Hematopoietic multipotent progenitor cell treated with erythropoietin and hydrocortisone succinate and interleukin-3 and kit ligand, for 17 days (in vitro differentiated cells): ENCODE measurements at regions not wholly inside any gene's neighbourhood (a gene's known extent, or its start where the extent isn't known, plus 50 kb on each side); places are given as distances from the start of the nearest gene placed in this dataset.
"Not testable (repeated sequence)": the region's sequence is repeated elsewhere in the genome, so short reads cannot be mapped to it uniquely, and the experiment has no call there.

Experiments used
- DNase-seq: peaks from one replicate; pipeline ENCODE4 v3.0.0-alpha.2; 2015; ENCODE audit warnings: low spot score

DNA sequence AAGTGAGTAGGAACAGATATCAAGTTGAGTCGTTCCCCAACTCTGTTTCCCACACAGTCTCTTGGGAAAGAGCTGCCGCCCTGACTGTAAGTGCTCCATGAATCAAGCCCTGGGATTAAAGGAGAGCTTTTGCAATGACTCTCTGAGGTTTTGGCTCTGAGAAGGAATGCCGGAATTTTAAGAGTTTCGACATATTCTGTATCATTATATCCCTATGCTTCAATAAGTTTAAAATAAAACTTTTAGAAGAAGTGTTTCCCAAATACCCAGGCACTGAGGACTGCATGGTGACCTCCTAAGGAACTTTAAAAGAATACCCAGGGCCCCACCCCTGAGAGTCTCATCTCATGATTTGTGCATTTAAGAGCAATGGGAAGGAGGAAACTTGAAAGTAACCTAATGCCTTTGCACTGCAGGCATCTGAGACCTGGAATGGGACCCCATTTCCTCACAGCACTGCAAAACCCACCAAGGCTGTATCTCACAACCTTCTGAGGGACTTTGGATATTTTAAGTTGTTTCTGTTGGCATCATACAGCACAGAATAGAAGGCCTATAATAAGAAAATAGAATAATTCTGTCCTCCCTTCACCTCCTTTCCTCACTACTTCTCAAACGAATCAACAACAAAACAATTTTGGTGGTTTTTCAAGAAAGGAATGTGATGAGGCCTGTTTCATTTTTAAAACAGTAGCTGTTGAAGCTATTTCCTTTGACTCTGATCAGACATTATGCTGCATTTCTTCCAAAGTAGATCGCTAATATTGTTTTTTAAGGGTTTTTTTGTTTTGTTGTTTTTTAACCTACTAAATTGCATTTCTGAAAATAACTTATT, 121.2 kb downstream of the GASK1B start:
- no peak for DNase-seq

DNA sequence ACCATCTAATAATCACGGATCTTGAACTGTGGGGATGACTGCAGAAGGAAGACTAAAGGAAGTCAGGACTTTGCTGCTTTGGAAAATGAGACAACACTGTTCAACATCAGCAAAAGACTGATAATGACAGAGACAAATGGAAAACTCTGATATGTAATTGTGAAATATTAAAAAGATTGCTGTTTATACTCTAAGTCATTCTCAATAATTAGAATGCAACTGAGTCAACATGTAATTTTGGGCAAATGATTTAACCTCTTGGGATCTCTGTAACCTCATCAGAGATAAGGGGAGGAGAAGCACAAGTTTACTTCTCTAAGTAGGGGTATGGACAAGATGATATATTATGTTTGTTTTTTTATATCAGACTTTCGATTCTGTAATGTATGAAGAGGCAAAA, 121.9 kb downstream of the GASK1B start:
- no peak for DNase-seq

- no peak for DNase-seq
Measured at GRCh38 chr4:158046345-158046744, 126.5 kb downstream of the GASK1B start.

- no peak for DNase-seq
Measured at GRCh38 chr4:158043971-158044618, 128.7 kb downstream of the GASK1B start.

DNA sequence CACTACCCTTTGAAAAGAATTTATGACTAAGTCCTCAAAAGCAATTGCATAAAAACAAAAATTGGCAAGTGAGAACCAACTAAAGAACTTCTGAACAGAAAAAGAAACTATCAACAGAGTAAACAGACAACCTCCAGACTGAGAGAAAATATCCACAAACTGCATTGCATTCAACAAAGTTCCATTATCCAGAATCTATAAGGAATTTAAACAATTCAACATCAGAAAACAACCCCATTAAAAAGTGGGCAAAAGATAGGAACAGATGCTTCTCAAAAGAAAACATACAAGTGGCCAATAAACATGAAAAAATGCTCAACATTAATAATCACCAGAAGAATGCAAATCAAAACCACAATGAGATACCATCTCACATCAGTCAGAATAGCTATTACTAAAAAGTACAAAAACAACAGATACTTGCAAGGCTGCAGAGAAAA, 130.2 kb downstream of the GASK1B start:
- no peak for DNase-seq

GRCh38 chr4:158038718-158039117, 134.1 kb downstream of the GASK1B start:
- DNase-seq = no peak

DNA sequence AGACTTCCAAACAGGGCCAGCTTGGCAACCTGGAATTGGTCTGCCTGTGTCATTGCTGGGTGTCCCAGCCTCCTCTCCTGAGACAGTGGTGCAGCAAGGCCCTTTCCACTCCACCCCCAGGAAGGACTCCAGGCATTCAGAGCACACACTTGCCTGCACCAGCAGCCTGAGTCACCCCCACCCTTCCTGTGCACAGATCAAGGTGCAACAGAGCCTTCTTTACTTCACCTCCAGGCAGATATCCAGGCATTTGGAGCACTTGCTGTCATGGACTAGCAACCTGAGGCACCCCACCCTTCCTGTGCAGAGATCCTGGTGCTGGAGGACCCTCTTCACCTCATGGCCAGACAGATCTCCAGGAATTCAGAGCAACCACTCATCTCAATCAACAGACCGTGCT, 135.8 kb downstream of the GASK1B start:
- no peak for DNase-seq

DNA sequence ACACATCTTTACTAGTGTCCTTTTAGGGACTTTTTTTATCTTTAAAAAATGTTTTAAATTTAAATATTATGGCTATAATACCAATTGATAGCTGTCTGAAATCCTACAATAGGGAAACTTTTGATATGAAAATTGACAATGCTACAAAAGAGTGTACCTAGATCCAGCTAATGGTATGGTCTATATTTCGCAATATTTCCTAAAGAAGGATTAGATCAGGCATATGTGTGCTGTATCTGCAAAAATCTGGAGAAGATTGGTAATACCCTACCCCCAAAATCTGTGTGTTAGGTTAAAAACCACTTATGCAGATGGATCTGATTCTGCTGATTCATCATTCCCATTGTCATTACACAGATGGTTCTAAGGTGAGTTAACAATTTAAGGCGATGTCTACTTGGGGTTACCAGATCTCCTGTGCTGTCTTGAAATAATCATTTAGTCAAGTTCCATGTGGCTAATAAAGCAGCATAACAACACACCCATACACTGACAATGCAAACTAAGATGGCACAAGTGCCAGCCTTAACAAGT, 137.1 kb downstream of the GASK1B start:
- no peak for DNase-seq

DNA sequence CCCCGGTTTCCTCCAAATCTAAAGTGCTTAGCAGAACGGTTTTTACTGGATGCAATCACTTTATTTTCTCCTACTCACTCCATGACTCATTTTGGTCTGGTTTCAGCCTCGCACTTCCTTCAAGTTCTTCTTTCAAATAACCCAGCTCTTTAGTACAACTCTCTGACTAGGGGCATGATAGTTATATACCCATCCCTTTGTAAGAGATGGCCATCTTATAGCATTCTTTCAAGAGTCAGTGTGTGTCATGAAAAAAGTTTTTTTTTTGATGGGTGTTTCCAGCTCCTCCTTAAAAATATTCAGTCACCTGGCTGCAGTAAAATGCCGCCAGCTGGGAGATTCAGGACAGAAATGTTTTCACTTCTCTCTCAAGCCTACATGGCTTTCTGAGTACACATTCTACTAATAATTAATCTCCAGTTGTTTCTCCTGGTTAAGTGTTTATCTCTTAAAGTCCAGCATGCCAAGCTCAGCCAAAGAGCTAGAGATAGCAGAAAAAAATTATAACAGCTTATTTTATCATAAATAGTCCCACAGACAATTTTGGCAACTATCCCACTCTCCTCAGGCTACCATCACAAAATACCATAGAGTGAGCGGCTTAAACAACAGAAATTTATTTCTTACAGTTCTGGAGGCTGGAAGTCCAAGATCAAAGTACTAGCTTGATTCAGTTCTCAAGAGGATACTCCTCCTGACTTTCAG, 139.3 kb downstream of the GASK1B start:
- peak; percentile 21 for DNase-seq

DNA sequence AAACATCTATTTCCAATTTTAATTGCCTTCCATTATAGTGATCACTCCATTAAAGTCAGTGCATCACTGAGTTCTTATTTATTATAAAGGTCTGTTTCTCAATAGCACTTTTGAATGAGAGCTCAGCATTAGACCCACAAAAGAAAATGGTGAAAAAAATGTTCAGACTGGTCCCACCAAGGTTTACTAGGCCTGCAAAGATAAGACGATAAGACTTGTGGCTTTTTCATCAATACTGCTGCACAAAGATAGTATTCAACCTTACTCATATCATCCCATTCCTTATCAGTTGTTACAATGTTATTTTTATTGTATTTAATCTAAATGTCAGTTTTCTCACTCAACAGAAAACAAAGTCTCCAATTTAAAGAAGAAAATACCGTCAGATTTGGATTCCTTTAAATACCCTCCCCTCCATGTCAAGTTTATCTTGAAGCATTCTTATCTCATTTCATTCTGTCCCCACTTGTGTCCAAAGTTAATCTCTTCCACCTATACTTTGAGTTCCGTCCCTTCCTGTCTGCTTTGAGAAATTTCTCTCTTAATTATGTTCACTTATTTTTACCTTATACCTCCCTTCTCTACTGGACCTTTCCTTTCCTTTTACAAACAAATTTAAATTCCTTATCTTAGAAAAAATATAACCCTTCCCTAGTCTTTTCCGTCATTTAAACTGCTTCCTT, 140.0 kb downstream of the GASK1B start:
- DNase-seq = no peak

GRCh38 chr4:158028381-158028780, 144.4 kb downstream of the GASK1B start:
- not testable (repeated sequence) for DNase-seq

- no peak for DNase-seq
Measured at GRCh38 chr4:158025131-158025530, 147.7 kb downstream of the GASK1B start.

- DNase-seq = no peak
Measured at GRCh38 chr4:158020734-158021346, 152.0 kb downstream of the GASK1B start.

- no peak for DNase-seq
Measured at GRCh38 chr4:158020176-158020575, 152.6 kb downstream of the GASK1B start.

DNA sequence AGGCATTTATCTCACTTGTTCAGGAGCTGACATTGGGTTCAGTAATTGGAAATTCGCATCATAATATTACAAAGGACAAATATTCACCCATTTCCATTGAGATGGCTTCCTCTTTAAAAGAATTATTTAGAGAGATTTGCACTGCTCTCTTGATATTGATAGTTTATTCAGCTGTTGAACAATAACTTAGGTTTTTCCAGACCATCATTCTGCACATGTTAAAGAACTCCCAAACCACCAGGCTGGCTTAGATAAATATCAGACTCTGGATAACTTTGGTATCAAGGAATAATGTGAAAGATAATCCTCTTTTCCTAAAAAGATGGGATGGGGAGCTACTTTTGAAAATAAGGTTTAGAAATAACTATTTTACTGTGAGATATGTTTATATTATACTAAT, 154.0 kb downstream of the GASK1B start:
- DNase-seq = no peak

GRCh38 chr4:158018221-158018830, 154.5 kb downstream of the GASK1B start:
- no peak for DNase-seq

DNA sequence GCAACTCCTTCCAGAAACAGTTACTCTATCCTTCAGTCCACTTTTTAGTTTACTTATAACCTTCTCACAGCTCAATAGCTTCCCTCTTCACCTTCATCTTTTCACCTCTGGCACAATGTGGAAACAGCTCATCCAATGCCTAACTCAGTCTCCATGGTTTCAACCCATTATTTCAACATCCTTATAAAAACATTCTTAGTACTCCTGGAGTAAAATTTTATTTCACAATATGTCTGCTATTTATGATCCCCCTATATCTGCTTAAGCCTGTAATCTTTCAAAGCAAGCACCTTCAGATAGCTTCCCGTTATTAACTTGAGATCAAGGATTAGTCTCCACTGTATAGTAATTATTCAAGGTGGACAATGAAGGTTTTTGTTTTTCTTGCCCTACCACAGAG, 156.3 kb downstream of the GASK1B start:
- no peak for DNase-seq

DNA sequence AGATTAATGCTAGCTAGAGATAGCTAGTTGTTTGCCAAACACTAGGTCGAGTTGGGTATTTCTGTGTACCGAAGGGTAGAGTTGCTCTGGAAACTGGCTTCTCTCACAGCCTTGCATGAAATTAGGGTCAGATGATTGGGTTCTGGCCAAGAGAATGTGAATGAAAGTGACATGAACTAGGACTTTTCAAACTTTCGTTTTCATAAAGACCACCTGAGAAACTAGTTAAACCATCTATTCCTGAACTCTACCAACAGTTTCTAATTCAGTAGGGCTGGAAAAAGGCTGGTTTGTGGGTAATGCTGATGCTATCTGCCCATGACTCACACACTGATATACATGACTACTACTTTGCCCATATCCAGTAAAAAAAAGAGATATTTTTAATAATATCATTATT, 157.6 kb downstream of the GASK1B start:
- DNase-seq = no peak

GRCh38 chr4:158013858-158014257, 159.0 kb downstream of the GASK1B start:
- no peak for DNase-seq

GRCh38 chr4:158010361-158010760, 162.5 kb downstream of the GASK1B start:
- DNase-seq = no peak

- DNase-seq = no peak
Measured at GRCh38 chr4:158008551-158009218, 164.1 kb downstream of the GASK1B start.
